Osteocyte (in vitro differentiated cells): ENCODE measurements at regions not wholly inside any gene's neighbourhood (a gene's known extent, or its start where the extent isn't known, plus 50 kb on each side); places are given as distances from the start of the nearest gene placed in this dataset.

Experiments used
- DNase-seq: peaks from one replicate; pipeline ENCODE4 v3.0.0; 2021; ENCODE audit warnings: mixed read lengths; ENCODE audit not compliant: unreplicated experiment; ENCODE audit errors: extremely low spot score
- H3K27ac Mint-ChIP-seq: one replicate; pipeline ENCODE4 v1.8.0; 2021; ENCODE audit warnings: mild to moderate bottlenecking, mixed read lengths; ENCODE audit not compliant: unreplicated experiment
- H3K27me3 Mint-ChIP-seq: one replicate; pipeline ENCODE4 v1.8.0; 2021; ENCODE audit warnings: mixed read lengths; ENCODE audit not compliant: unreplicated experiment
- H3K36me3 Mint-ChIP-seq: one replicate; pipeline ENCODE4 v1.8.0; 2021; ENCODE audit warnings: mixed read lengths; ENCODE audit not compliant: unreplicated experiment
- H3K4me1 Mint-ChIP-seq: one replicate; pipeline ENCODE4 v1.8.0; 2021; ENCODE audit warnings: mixed read lengths; ENCODE audit not compliant: unreplicated experiment
- H3K4me3 Mint-ChIP-seq: one replicate; pipeline ENCODE4 v1.8.0; 2021; ENCODE audit warnings: mild to moderate bottlenecking, moderate library complexity, mixed read lengths; ENCODE audit not compliant: unreplicated experiment
- H3K9me3 Mint-ChIP-seq: one replicate; pipeline ENCODE4 v1.8.0; 2021; ENCODE audit warnings: mixed read lengths; ENCODE audit not compliant: unreplicated experiment
- TF ChIP-seq, protein P1 (sequence below): fragments of 200-600 bp; sonication (generic); IDR thresholded peaks from 2 replicates; pipeline ENCODE4 v1.5.0; 2021; ENCODE audit warnings: antibody characterized with exemption, mild to moderate bottlenecking, moderate library complexity

DNA sequence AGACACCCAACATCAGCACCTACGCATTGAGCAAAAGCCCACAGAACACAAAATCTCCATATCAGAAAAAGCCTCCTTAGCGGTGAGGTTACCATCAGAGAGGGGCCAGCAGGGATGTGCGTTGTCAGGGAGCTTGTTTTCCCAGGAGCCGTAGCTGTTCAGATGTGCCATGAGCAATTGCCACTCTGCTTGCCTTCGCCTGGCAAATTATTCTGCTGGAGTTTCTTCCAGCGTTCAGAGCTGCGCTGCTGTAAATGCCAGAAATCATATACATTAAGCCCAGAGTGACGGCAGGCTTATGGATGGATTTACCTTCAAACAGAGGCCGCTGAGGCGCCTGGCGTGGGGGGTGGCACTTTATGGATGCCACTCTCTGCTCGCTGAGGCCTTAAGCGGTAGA is 632.3 kb downstream of the BCOR start:
- Mint-ChIP-seq H3K4me1 (no peaks in the 10 kb centered on the region), H3K27me3 (peaks cover 22% of the 10 kb centered on the region), H3K27ac (no peak overlapping the region), H3K36me3 (no peaks in the 10 kb centered on the region), H3K4me3 (no peak overlapping the region), H3K9me3 (no peaks in the 10 kb centered on the region)
- no peak for DNase-seq
- TF ChIP-seq, protein P1, sequence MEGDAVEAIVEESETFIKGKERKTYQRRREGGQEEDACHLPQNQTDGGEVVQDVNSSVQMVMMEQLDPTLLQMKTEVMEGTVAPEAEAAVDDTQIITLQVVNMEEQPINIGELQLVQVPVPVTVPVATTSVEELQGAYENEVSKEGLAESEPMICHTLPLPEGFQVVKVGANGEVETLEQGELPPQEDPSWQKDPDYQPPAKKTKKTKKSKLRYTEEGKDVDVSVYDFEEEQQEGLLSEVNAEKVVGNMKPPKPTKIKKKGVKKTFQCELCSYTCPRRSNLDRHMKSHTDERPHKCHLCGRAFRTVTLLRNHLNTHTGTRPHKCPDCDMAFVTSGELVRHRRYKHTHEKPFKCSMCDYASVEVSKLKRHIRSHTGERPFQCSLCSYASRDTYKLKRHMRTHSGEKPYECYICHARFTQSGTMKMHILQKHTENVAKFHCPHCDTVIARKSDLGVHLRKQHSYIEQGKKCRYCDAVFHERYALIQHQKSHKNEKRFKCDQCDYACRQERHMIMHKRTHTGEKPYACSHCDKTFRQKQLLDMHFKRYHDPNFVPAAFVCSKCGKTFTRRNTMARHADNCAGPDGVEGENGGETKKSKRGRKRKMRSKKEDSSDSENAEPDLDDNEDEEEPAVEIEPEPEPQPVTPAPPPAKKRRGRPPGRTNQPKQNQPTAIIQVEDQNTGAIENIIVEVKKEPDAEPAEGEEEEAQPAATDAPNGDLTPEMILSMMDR = no peak

DNA sequence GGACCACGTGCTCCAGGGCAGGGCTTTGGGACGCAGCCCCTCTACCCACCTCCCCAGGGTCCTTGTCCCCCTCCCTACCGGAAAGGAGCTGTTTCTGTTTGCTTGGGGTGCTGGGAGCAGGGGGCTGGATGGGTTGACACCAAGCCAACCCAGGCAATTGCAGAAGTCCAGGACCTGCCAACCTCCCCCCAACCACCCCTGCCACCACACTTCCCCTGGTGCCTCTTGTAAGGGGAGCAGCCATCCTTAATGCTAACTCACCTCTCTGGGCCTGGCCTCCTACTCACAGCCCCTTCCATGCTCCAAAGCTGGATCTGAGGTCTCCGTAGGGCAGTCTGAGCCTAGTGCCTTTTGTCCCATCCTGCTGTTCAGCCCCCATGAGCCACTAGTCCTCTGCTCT is 631.9 kb downstream of the BCOR start:
- Mint-ChIP-seq H3K27me3 (peaks cover 22% of the 10 kb centered on the region), H3K4me1 (no peaks in the 10 kb centered on the region), H3K36me3 (no peaks in the 10 kb centered on the region), H3K4me3 (no peak overlapping the region), H3K27ac (no peak overlapping the region), H3K9me3 (no peaks in the 10 kb centered on the region)
- DNase-seq = no peak
- TF ChIP-seq, protein P1 = no peak

DNA sequence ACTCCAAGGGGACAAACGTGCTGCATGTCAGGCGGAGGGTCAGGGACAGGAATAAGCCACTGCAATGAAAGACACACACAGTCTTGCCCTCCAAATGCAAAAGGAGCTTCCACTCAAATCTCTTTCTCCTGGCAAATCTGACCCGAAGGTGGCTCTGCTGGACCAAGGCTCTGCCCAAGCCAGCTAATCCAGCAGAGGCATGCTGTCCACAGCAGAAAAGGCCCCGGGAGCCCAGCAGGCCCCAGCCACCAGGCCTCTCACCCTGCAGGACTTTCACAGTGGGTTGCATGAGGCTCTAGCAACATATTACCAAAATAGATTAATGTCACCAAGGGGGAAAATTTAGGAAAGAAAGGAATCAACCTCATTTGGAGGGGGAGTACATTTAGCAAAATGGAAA is 628.6 kb downstream of the BCOR start:
- no peaks in the 10 kb centered on the region for H3K9me3 Mint-ChIP-seq
- H3K27ac Mint-ChIP-seq = no peak overlapping the region
- peaks cover 7% of the 10 kb centered on the region for H3K27me3 Mint-ChIP-seq
- H3K4me3 Mint-ChIP-seq = no peak overlapping the region
- TF ChIP-seq, protein P1 = no peak
- H3K36me3 Mint-ChIP-seq = no peaks in the 10 kb centered on the region
- DNase-seq = no peak
- H3K4me1 Mint-ChIP-seq = no peaks in the 10 kb centered on the region

DNA sequence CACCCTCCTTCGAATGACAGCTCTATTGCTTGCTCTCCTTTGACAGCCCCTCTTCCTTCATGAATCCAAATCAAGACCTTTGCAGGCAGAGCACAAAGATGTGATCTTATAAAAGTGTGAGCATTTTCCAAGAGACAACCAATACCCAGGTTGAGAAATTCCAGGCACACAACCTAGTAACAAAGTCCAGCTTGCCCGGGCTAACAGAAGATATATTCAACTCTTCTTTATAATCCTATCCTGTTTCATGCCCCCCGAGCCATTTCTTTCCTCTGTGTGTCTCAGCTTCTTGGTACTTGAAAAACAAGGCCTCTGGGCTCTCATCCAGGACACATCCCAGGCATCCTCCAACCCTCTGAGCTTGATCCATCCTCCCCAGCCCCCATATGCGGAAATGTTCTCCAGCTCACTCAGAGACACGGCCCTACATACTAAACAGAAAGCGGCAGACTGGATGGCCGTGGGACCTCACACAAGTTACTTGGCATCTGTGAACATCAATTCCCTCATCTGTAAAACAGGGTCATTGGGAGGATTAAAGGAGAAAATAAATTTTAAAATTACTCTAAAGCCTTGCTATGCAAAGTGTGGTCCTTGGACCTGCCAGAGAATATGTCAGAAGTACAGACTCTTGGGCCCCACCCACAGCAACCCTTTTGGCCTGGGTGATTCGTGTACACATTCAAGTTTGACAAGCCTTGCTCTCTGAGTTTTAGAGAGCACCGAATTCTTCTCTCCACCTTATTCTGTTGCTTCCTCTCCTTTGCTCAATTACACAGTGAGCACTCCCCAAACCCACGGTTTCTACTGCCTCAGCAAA is 627.0 kb downstream of the BCOR start:
- Mint-ChIP-seq H3K4me1 (no peaks in the 10 kb centered on the region), H3K27ac (no peak overlapping the region), H3K36me3 (no peaks in the 10 kb centered on the region), H3K27me3 (no peaks in the 10 kb centered on the region), H3K4me3 (no peak overlapping the region), H3K9me3 (no peaks in the 10 kb centered on the region)
- TF ChIP-seq, protein P1 = no peak
- no peak for DNase-seq

DNA sequence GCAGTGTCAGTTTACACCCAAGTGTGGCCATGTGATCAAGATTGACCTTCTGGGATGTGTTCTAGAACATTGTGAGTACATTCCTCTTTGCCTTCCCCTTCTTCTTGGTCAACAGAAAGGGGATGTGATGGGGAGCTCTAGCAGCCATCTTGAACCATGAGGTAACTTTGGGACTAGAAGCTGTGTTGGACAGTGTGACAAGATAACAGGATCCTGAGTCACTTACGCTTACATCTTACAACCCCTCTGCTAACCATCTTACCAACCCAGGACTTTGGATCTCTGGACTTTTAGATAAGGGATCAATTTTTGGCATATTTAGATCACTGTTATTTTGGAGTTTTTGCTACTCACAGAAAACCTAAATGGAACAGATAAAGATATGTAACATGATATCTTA is 625.6 kb downstream of the BCOR start:
- Mint-ChIP-seq H3K9me3 (no peaks in the 10 kb centered on the region), H3K4me1 (no peaks in the 10 kb centered on the region), H3K27me3 (peaks cover 3% of the 10 kb centered on the region), H3K36me3 (no peaks in the 10 kb centered on the region), H3K27ac (no peak overlapping the region), H3K4me3 (no peak overlapping the region)
- TF ChIP-seq, protein P1 = no peak
- no peak for DNase-seq
